K562 (cell line): ENCODE measurements at regions not wholly inside any gene's neighbourhood (a gene's known extent, or its start where the extent isn't known, plus 50 kb on each side); places are given as distances from the start of the nearest gene placed in this dataset.

ENCODE experiments used
- ATAC-seq: fragments of 200-7000 bp; cut with Tn5 transposase; 3 replicates; pipeline ENCODE4 v1.9.1; 2020; ENCODE audit warnings: moderate library complexity
- BruUV-seq: library from RNA; stranded (reverse); fragments of 400-500 nt; replicated peaks from 2 replicates; lab custom pipeline; 2021; lab: Mats Ljungman, UMichigan
- CTCF ChIA-PET: fragments of 300-600 bp; formaldehyde crosslinking; extraction: SDS; loops from one replicate; lab custom pipeline; 2021; ENCODE audit warnings: low intra/inter-chr PET ratio; lab: Yijun Ruan, JAX
- POLR2A ChIA-PET: fragments of 300-600, 350-650 bp; sonication (Branson Sonifier 250); formaldehyde crosslinking; extraction: SDS; loops from one replicate; lab custom pipeline; 2021; ENCODE audit warnings: antibody characterized with exemption, inconsistent platforms; lab: Yijun Ruan, JAX
- DNase-seq, 4 experiments: peaks; one replicate each; pipeline versions ENCODE4 v3.0.0 to v3.0.0-alpha.2; 2011 to 2018; ENCODE audit warnings: low spot score in 3 of 4, mixed read lengths in 3 of 4; ENCODE audit errors: extremely low read depth in 1 of 4
- FAIRE-seq: peaks from 2 replicates; lab custom pipeline; 2011; peaks lifted over from hg19 to GRCh38; lab: Jason Lieb, UNC
- H2AFZ ChIP-seq: 2 replicates; pipeline ENCODE4 v1.6.0; 2011; ENCODE audit warnings: low read depth, low read length, control low read depth, inconsistent platforms
- H3K27ac ChIP-seq: fragments of 200-600 bp; 3 replicates; pipeline ENCODE4 v1.8.0; 2011; ENCODE audit warnings: low read depth, mild to moderate bottlenecking, control low read depth, inconsistent platforms, low read length, moderate library complexity, mixed read lengths; ENCODE audit errors: extremely low read depth
- H3K27me3 ChIP-seq, 2 experiments: fragments of 300-600 bp in 1 of 2; 2 replicates in 1 of 2; 3 replicates in 1 of 2; pipeline versions ENCODE4 v1.6.0 to v1.8.0; 2011; ENCODE audit warnings: inconsistent platforms in 2 of 2, low read length in 2 of 2, mild to moderate bottlenecking in 1 of 2, mixed read lengths in 1 of 2, moderate library complexity in 1 of 2; ENCODE audit not compliant: control insufficient read depth in 2 of 2, insufficient read depth in 2 of 2
- H3K36me3 ChIP-seq: fragments of 300-600 bp; 3 replicates; pipeline ENCODE4 v1.8.0; 2011; ENCODE audit warnings: mild to moderate bottlenecking, low read length, inconsistent platforms; ENCODE audit not compliant: control insufficient read depth, insufficient read depth
- H3K4me1 ChIP-seq, 2 experiments: fragments of 200-600 bp in 1 of 2; replicated peaks in 1 of 2; 2 replicates in 1 of 2; 3 replicates in 1 of 2; pipeline versions ENCODE4 v1.5.1 to v1.8.0; 2011; ENCODE audit warnings: inconsistent platforms in 2 of 2, low read length in 2 of 2, mild to moderate bottlenecking in 1 of 2, mixed read lengths in 1 of 2, moderate library complexity in 1 of 2; ENCODE audit not compliant: control insufficient read depth in 2 of 2, insufficient read depth in 2 of 2
- H3K4me2 ChIP-seq: 2 replicates; pipeline ENCODE4 v1.6.1; 2011; ENCODE audit warnings: low read length, control low read depth, inconsistent platforms, mixed read lengths; ENCODE audit not compliant: insufficient read depth
- H3K4me3 ChIP-seq: fragments of 200-600 bp; sonication (generic), shearing (Covaris generic); 2 replicates; pipeline ENCODE4 v1.5.1; 2016; ENCODE audit warnings: control low read depth, inconsistent platforms
- H3K79me2 ChIP-seq: fragments of 200-600 bp; 3 replicates; pipeline ENCODE4 v1.8.0; 2011; ENCODE audit warnings: low read length, inconsistent platforms; ENCODE audit not compliant: control insufficient read depth, insufficient read depth
- H3K9ac ChIP-seq, 2 experiments: 2 replicates each; pipeline versions ENCODE4 v1.6.0 to v1.6.1; 2011; ENCODE audit warnings: low read depth in 2 of 2, low read length in 2 of 2, control low read depth in 1 of 2, inconsistent platforms in 1 of 2, mild to moderate bottlenecking in 1 of 2, mixed read lengths in 1 of 2; ENCODE audit not compliant: insufficient read depth in 1 of 2
- H3K9me1 ChIP-seq: one replicate; pipeline ENCODE4 v1.6.0; 2011; ENCODE audit warnings: inconsistent platforms, mild to moderate bottlenecking, low read length, moderate library complexity; ENCODE audit not compliant: control insufficient read depth, insufficient read depth
- H3K9me3 ChIP-seq: replicated peaks from 2 replicates; pipeline ENCODE4 v1.5.1; 2011; ENCODE audit warnings: low read depth, low read length, inconsistent platforms; ENCODE audit not compliant: control insufficient read depth, insufficient read depth
- H4K20me1 ChIP-seq: replicated peaks from 2 replicates; pipeline ENCODE4 v1.6.1; 2011; ENCODE audit warnings: low read length, inconsistent platforms, mixed read lengths; ENCODE audit not compliant: control insufficient read depth, insufficient read depth
- ARNT ChIP-seq, 2 experiments: fragments of 450-650 bp; IDR thresholded peaks; 2 replicates each; pipeline ENCODE4 v1.6.1; 2016; ENCODE audit warnings: mild to moderate bottlenecking in 1 of 2
- CCNT2 ChIP-seq: IDR thresholded peaks from 2 replicates; pipeline ENCODE4 v1.6.1; 2011; ENCODE audit warnings: borderline replicate concordance, low read depth, mild to moderate bottlenecking, moderate library complexity, mixed read lengths, low read length; ENCODE audit not compliant: insufficient read length; ENCODE audit errors: extremely low read depth
- CREM ChIP-seq: IDR thresholded peaks from 2 replicates; pipeline ENCODE4 v1.6.1; 2014; ENCODE audit warnings: antibody characterized with exemption, low read depth
- E2F8 ChIP-seq: fragments of 450-650 bp; IDR thresholded peaks from 2 replicates; pipeline ENCODE4 v1.7.1; 2018; ENCODE audit warnings: mild to moderate bottlenecking, low read depth; ENCODE audit not compliant: partially characterized antibody
- EP300 ChIP-seq: IDR thresholded peaks from 2 replicates; pipeline ENCODE4 v1.6.1; 2012; ENCODE audit warnings: low read length, improper control_type of control experiment
- FOXA3 ChIP-seq, 2 experiments: fragments of 450-650 bp in 1 of 2; sonication (generic) in 1 of 2; formaldehyde crosslinking; IDR thresholded peaks in 1 of 2; conservative IDR thresholded peaks in 1 of 2; 2 replicates each; pipeline versions ENCODE4 v1.4.0 to v1.8.0; 2020 to 2022; ENCODE audit warnings: mild to moderate bottlenecking in 2 of 2, missing genetic modification reagents in 1 of 2
- HEY1 ChIP-seq: fragments of 250-450 bp; sonication (Bioruptor Pico); IDR thresholded peaks from 2 replicates; pipeline ENCODE4 v1.5.0; 2020; ENCODE audit warnings: mild to moderate bottlenecking, moderate library complexity, borderline replicate concordance
- NCOR1 ChIP-seq: fragments of 450-650 bp; IDR thresholded peaks from 2 replicates; pipeline ENCODE4 v1.6.1; 2016; ENCODE audit warnings: mild to moderate bottlenecking, moderate library complexity
- SMC3 ChIP-seq: conservative IDR thresholded peaks from 2 replicates; pipeline ENCODE4 v1.6.1; 2011; ENCODE audit warnings: low read depth, low read length, improper control_type of control experiment; ENCODE audit not compliant: insufficient read depth
- STAT5B ChIP-seq: fragments of 250-450 bp; sonication (Bioruptor Pico); IDR thresholded peaks from 2 replicates; pipeline ENCODE4 v1.8.0; 2021; ENCODE audit warnings: mild to moderate bottlenecking, inconsistent platforms
- THRAP3 ChIP-seq: fragments of 450-650 bp; IDR thresholded peaks from 2 replicates; pipeline ENCODE4 v1.6.1; 2016; ENCODE audit warnings: mild to moderate bottlenecking, inconsistent platforms, borderline replicate concordance
- TOE1 ChIP-seq, 2 experiments: fragments of 450-650 bp in 1 of 2; sonication (generic) in 1 of 2; formaldehyde crosslinking in 1 of 2; IDR thresholded peaks; 2 replicates each; pipeline versions ENCODE4 v1.7.1 to v1.8.0; 2016 to 2022; ENCODE audit warnings: borderline replicate concordance in 2 of 2, mild to moderate bottlenecking in 2 of 2, antibody characterized with exemption in 1 of 2, inconsistent platforms in 1 of 2, low read depth in 1 of 2, missing genetic modification reagents in 1 of 2, moderate library complexity in 1 of 2
- TSC22D4 ChIP-seq: fragments of 450-650 bp; IDR thresholded peaks from 2 replicates; pipeline ENCODE4 v1.6.1; 2016; ENCODE audit warnings: missing genetic modification characterization, missing biosample characterization, control low read depth
- XRCC4 ChIP-seq: IDR thresholded peaks from one replicate; pipeline ENCODE4 v1.6.1; 2011; ENCODE audit not compliant: insufficient read depth, insufficient read length; ENCODE audit errors: extremely low read depth
- ZNF197 ChIP-seq: fragments of 200-800 bp; sonication (Bioruptor generic); IDR thresholded peaks from 2 replicates; pipeline ENCODE4 v1.6.1; 2016; ENCODE audit warnings: low read depth, missing genetic modification characterization, missing compliant biosample characterization
- ZNF224 ChIP-seq: sonication (generic); formaldehyde crosslinking; IDR thresholded peaks from 2 replicates; pipeline ENCODE4 v1.8.0; 2022; ENCODE audit warnings: mild to moderate bottlenecking, missing genetic modification reagents
- ZNF431 ChIP-seq: sonication (generic); formaldehyde crosslinking; IDR thresholded peaks from 2 replicates; pipeline ENCODE4 v1.8.0; 2022; ENCODE audit warnings: mild to moderate bottlenecking, missing genetic modification reagents
- ZNF436 ChIP-seq: fragments of 250-450, 450-650 bp; sonication (Bioruptor Pico); formaldehyde crosslinking; IDR thresholded peaks from 2 replicates; pipeline ENCODE4 v1.7.0; 2020; ENCODE audit warnings: mild to moderate bottlenecking
- WGBS: fragments of 100-300 bp; shearing (Covaris generic); methylation state at CpG from one replicate; pipeline ENCODE4 v1.1.6; 2016; ENCODE audit warnings: low coverage, mixed read lengths; ENCODE audit not compliant: insufficient coverage; ENCODE audit errors: missing lambda C conversion rate; 5-methylcytosine and 5-hydroxymethylcytosine counted together
- in situ Hi-C: fragments of 300-500 bp; cut with MboI; formaldehyde crosslinking; loops from 4 replicates; pipeline ENCODE4 v1.15.0; 2018; ENCODE audit warnings: inconsistent platforms, mixed read lengths
- intact Hi-C: fragments of 100-400 bp; cut with micrococcal nuclease; formaldehyde crosslinking; loops from 2 replicates; pipeline ENCODE4 v1.14.2; 2022
- TF ChIP-seq, protein P1 (sequence below): fragments of 250-450 bp; sonication (Bioruptor Pico); IDR thresholded peaks from 2 replicates; pipeline ENCODE4 v1.8.0; 2021; ENCODE audit warnings: mild to moderate bottlenecking, moderate library complexity

GRCh38 chr4:73344106-73344505, 60.0 kb upstream of the ALB start:
- Histone ChIP-seq H3K9ac (no peak overlapping the region), H3K9me1 (no peaks in the 10 kb centered on the region), H3K4me2 (no peak overlapping the region), H4K20me1 (no peaks in the 10 kb centered on the region), H3K4me1 (peaks cover 0 to 2% of the 10 kb centered on the region in 2 experiments; a peak in 1 of 5 replicates), H3K36me3 (no peaks in the 10 kb centered on the region), H3K27ac (no peak overlapping the region), H3K4me3 (no peak overlapping the region), H3K79me2 (no peaks in the 10 kb centered on the region), H2AFZ (no peak overlapping the region), H3K27me3 (no peaks in the 10 kb centered on the region), H3K9me3 (no peaks in the 10 kb centered on the region)
- DNase-seq (no peak), ATAC-seq (no peak), FAIRE-seq (no peak)
- POLR2A ChIA-PET = interaction anchor here (0.7 kb wide), 1 partner anchor 14 kb away, joined by 3 read pairs; no protein-coding TSS in a partner anchor
- CTCF ChIA-PET = interaction anchor here (0.5 kb wide), 1 partner anchor 308 kb away, joined by 3 read pairs; no protein-coding TSS in a partner anchor
- no TSS peak for BruUV-seq
- in situ Hi-C loops = loop anchor here (5.0 kb wide), 1 partner anchor 313 kb away; no protein-coding TSS in a partner anchor
- intact Hi-C loops = loop anchor here (5.0 kb wide), 1 partner anchor 88 kb away; no protein-coding TSS in a partner anchor
- TF ChIP-seq CREM (no peak), THRAP3 (no peak), ZNF197 (CRISPR knock-in tag) (no peak), FOXA3 (CRISPR knock-in tag; conservative IDR thresholded peaks at IDR 0.05 in 1 of 2, IDR thresholded peaks at IDR 0.05 in 1 of 2) (no peak), CCNT2 (no peak), TSC22D4 (no peak), E2F8 (no peak), EP300 (no peak), STAT5B (no peak), ZNF224 (no peak), ZNF436 (CRISPR knock-in tag) (no peak), HEY1 (CRISPR knock-in tag) (no peak), ARNT (IDR thresholded peaks at IDR 0.05) (no peak), NCOR1 (no peak), SMC3 (no peak), ZNF431 (CRISPR knock-in tag) (no peak), TOE1 (IDR thresholded peaks at IDR 0.05; ENCODE audit: borderline replicate concordance) (no peak), TOE1 (CRISPR knock-in tag; IDR thresholded peaks at IDR 0.05; ENCODE audit: borderline replicate concordance, low read depth) (no peak), XRCC4 (no peak)
- TF ChIP-seq, protein P1, sequence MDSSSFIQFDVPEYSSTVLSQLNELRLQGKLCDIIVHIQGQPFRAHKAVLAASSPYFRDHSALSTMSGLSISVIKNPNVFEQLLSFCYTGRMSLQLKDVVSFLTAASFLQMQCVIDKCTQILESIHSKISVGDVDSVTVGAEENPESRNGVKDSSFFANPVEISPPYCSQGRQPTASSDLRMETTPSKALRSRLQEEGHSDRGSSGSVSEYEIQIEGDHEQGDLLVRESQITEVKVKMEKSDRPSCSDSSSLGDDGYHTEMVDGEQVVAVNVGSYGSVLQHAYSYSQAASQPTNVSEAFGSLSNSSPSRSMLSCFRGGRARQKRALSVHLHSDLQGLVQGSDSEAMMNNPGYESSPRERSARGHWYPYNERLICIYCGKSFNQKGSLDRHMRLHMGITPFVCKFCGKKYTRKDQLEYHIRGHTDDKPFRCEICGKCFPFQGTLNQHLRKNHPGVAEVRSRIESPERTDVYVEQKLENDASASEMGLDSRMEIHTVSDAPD (CRISPR knock-in tag) = no peak
- 13% methylated on average over 1 of the region's 1 CpG for WGBS
